Lower leg skin (tissue), 4 donors: ENCODE measurements at regions not wholly inside any gene's neighbourhood (a gene's known extent, or its start where the extent isn't known, plus 50 kb on each side); places are given as distances from the start of the nearest gene placed in this dataset.

Experiments used
- DNase-seq, 2 donors: peaks; one replicate each; pipeline ENCODE4 v3.0.0-alpha.2; 2019; ENCODE audit warnings: low spot score in 2 of 2
- H3K4me3 ChIP-seq: fragments of 200-600 bp; sonication (generic); 2 replicates; pipeline ENCODE4 v1.5.1; 2017; ENCODE audit warnings: mild to moderate bottlenecking, low read depth; ENCODE audit not compliant: poor library complexity, severe bottlenecking
- POLR2A ChIP-seq, 2 donors: fragments of 450-650 bp; IDR thresholded peaks; one replicate each; pipeline ENCODE4 v1.6.1; 2016 to 2017; ENCODE audit warnings: antibody characterized with exemption in 2 of 2, mild to moderate bottlenecking in 1 of 2, moderate library complexity in 1 of 2
- WGBS, 2 donors: methylation state at CpG; one replicate each; pipeline ENCODE4 v1.1.5; 2018; 5-methylcytosine and 5-hydroxymethylcytosine counted together
- intact Hi-C: fragments of 100-400 bp; cut with DNase I; formaldehyde crosslinking; loops from one replicate; pipeline ENCODE4 v1.15.0; 2023; ENCODE audit warnings: low total_unique reads
- TF ChIP-seq, protein P1 (sequence below), 3 donors: fragments of 450-650 bp; IDR thresholded peaks; one replicate each; pipeline ENCODE4 v1.5.1; 2016; ENCODE audit warnings: antibody characterized with exemption in 3 of 3, mild to moderate bottlenecking in 3 of 3, moderate library complexity in 2 of 3

DNA sequence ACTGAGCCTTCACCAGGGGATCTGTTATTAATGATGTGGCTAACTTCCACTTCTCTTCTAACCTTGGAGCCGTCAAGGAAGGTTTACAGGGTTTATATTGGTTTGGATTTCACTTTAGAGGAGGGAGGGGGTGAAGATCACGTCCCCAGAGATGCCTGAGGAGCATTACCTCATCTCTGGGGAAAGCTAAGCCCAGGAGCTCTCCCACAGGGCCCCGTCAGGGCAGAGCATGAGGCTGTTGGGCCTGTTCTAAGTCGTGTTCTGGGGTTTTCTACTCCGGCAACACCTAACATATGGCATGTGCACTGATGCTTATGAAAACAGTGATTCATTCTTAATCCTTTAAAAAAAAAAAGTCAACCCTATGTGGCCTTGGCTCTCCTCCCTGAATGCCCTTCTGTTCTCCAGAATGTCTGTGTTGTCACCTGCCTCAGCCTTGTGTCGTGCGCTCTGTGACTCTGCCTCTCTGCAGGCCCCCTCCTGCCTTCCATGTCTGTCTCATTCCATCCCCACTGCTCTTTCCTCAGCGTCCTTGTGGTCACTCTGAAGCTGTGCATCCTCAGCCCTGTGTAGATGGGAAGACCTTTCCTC lies 97.4 kb upstream of the JARID2 start:
- no peak for TF ChIP-seq POLR2A (IDR thresholded peaks at IDR 0.05)
- TF ChIP-seq, protein P1, sequence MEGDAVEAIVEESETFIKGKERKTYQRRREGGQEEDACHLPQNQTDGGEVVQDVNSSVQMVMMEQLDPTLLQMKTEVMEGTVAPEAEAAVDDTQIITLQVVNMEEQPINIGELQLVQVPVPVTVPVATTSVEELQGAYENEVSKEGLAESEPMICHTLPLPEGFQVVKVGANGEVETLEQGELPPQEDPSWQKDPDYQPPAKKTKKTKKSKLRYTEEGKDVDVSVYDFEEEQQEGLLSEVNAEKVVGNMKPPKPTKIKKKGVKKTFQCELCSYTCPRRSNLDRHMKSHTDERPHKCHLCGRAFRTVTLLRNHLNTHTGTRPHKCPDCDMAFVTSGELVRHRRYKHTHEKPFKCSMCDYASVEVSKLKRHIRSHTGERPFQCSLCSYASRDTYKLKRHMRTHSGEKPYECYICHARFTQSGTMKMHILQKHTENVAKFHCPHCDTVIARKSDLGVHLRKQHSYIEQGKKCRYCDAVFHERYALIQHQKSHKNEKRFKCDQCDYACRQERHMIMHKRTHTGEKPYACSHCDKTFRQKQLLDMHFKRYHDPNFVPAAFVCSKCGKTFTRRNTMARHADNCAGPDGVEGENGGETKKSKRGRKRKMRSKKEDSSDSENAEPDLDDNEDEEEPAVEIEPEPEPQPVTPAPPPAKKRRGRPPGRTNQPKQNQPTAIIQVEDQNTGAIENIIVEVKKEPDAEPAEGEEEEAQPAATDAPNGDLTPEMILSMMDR (IDR thresholded peaks at IDR 0.05) = no peak
- no peak for DNase-seq
- 47 to 58% methylated on average over 8 of the region's 8 CpGs for WGBS, 2 donors
- intact Hi-C loops = no loop called here
- H3K4me3 ChIP-seq = no peak overlapping the region

DNA sequence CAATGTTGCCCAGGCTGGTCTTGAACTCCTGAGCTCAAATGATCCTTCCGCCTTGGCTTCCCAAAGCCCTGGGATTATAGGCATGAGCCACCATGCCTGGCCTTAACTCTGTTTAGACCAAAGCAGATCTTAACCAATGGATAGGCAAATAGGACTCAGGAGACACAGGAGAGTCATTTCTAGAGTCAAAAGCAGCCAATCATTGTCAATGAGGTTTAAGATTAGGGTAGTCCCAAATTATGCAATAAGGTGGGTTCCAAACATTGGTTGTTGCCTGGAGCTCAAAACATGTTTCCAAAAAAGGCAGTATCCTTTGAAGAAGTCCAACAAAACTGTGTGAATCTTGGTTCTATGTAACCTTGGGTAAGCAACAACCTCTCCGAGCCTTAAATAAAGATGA lies 95.7 kb upstream of the JARID2 start:
- intact Hi-C loops = no loop called here
- WGBS, 2 donors = 92 to 94% methylated on average over 2 of the region's 2 CpGs
- H3K4me3 ChIP-seq = no peak overlapping the region
- no peak for DNase-seq
- no peak for TF ChIP-seq POLR2A (IDR thresholded peaks at IDR 0.05)
- TF ChIP-seq, protein P1 (IDR thresholded peaks at IDR 0.05) = no peak

DNA sequence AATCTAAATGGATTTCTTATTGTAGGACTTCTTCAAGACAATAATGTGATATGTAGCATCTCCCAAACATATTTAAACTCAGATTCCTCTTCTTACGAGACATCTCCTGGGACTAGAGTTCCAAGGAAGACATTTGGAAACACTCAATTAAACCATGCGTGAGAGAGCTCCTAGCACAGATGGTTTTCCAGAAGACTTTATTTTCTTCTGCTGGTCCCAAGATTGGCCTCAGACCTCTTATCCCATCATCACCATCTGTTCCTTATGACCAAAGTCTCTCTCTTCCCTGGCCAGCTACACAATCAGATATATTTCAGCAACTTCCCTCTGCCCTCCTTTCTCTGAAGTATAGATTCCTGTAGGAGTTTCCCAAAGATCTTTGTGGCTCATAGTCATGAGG lies 93.2 kb upstream of the JARID2 start:
- no peak for TF ChIP-seq POLR2A (IDR thresholded peaks at IDR 0.05)
- TF ChIP-seq, protein P1 (IDR thresholded peaks at IDR 0.05) = no peak
- intact Hi-C loops = no loop called here
- no peak for DNase-seq
- WGBS, 2 donors = 60 to 78% methylated on average over 2 of the region's 2 CpGs
- H3K4me3 ChIP-seq = no peak overlapping the region

DNA sequence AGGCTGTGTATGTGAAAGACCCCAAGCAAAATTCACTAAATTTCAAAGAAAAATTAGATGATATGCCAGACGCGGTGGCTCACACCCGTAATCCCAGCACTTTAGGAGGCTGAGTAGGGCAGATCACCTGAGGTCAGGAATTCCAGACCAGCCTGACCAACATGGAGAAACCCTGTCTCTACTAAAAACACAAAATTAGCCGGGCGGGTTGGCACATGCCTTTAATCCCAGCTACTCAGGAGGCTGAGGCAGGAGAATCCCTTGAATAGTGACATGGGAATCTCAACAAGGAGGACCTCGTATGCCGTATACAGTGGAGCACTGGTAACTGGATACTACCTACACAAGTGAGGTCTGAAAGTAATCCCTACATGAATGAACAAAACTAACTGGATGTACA lies 92.7 kb upstream of the JARID2 start:
- 93 to 95% methylated on average over 7 of the region's 7 CpGs for WGBS, 2 donors
- intact Hi-C loops = no loop called here
- no peak for DNase-seq
- H3K4me3 ChIP-seq = no peak overlapping the region
- no peak for TF ChIP-seq POLR2A (IDR thresholded peaks at IDR 0.05)
- TF ChIP-seq, protein P1 (IDR thresholded peaks at IDR 0.05) = no peak

DNA sequence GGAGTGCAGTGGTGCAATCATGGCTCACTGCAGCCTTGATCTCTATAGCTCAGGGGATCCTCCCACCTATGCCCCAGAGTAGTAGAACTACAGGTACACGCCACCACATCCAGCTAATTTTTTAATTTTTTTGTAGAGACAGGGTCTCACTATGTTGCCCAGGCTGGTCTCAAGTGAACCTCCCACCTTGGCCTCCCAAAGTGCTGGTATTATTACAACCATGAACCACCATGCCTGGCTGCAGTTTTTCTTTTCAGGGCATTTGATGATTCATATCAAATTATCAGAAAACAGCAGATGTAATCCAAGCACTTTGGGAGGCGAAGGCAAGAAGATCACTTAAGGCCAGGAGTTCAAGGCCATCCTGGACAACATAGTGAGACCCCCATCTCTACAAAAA lies 88.4 kb upstream of the JARID2 start:
- H3K4me3 ChIP-seq = no peak overlapping the region
- DNase-seq = no peak
- 89 to 93% methylated on average over 2 of the region's 2 CpGs for WGBS, 2 donors
- intact Hi-C loops = no loop called here
- TF ChIP-seq, protein P1 (IDR thresholded peaks at IDR 0.05) = no peak
- TF ChIP-seq POLR2A (IDR thresholded peaks at IDR 0.05) = no peak
